IMR-90 (cell line): ENCODE measurements at regions not wholly inside any gene's neighbourhood (a gene's known extent, or its start where the extent isn't known, plus 50 kb on each side); places are given as distances from the start of the nearest gene placed in this dataset.

ENCODE experiments used
- ATAC-seq: fragments of 200-7000 bp; cut with Tn5 transposase; 2 replicates; pipeline ENCODE4 v1.9.1; 2020; ENCODE audit warnings: low read depth, mild to moderate bottlenecking, moderate library complexity
- BruUV-seq: library from RNA; stranded (reverse); fragments of 400-500 nt; replicated peaks from 2 replicates; lab custom pipeline; 2021; lab: Mats Ljungman, UMichigan
- CTCF ChIA-PET: fragments of 300-600 bp; formaldehyde crosslinking; extraction: SDS; loops from one replicate; lab custom pipeline; 2021; ENCODE audit warnings: antibody characterized with exemption; lab: Yijun Ruan, JAX
- POLR2A ChIA-PET: fragments of 300-600 bp; sonication (Branson Sonifier 250); formaldehyde crosslinking; loops from one replicate; lab custom pipeline; 2022; ENCODE audit warnings: antibody characterized with exemption; ENCODE audit not compliant: unreplicated experiment; lab: Charles Lee
- DNase-seq: peaks from one replicate; pipeline ENCODE4 v3.0.0; 2013
- H2AFZ ChIP-seq: replicated peaks from 2 replicates; pipeline ENCODE3; 2013; ENCODE audit warnings: low read length, mild to moderate bottlenecking; ENCODE audit not compliant: poor library complexity
- H2AK5ac ChIP-seq: 2 replicates; pipeline ENCODE4 v1.6.1; 2013; ENCODE audit warnings: low read depth, low read length, inconsistent platforms
- H2AK9ac ChIP-seq: replicated peaks from 2 replicates; pipeline ENCODE3; 2013; ENCODE audit warnings: mild to moderate bottlenecking, low read depth, low read length, moderate library complexity; ENCODE audit not compliant: poor library complexity
- H2BK120ac ChIP-seq: 2 replicates; pipeline ENCODE4 v1.6.1; 2013; ENCODE audit warnings: low read depth, low read length, inconsistent platforms
- H2BK15ac ChIP-seq: 3 replicates; pipeline ENCODE4 v1.6.1; 2013; ENCODE audit warnings: low read depth, low read length, inconsistent platforms
- H2BK20ac ChIP-seq: 2 replicates; pipeline ENCODE4 v1.6.1; 2013; ENCODE audit warnings: low read depth, mild to moderate bottlenecking, inconsistent platforms, low read length, moderate library complexity
- H2BK5ac ChIP-seq: 2 replicates; pipeline ENCODE4 v1.6.1; 2013; ENCODE audit warnings: mild to moderate bottlenecking, low read depth, low read length, inconsistent platforms; ENCODE audit not compliant: poor library complexity, severe bottlenecking
- H3K14ac ChIP-seq: replicated peaks from 2 replicates; pipeline ENCODE4 v1.6.1; 2013; ENCODE audit warnings: low read depth, low read length, inconsistent platforms
- H3K18ac ChIP-seq: 2 replicates; pipeline ENCODE4 v1.6.1; 2013; ENCODE audit warnings: low read depth, low read length, control low read depth
- H3K23ac ChIP-seq: 2 replicates; pipeline ENCODE4 v1.6.1; 2013; ENCODE audit warnings: low read depth, low read length, inconsistent platforms
- H3K27ac ChIP-seq: 2 replicates; pipeline ENCODE4 v1.5.1; 2013; ENCODE audit warnings: mild to moderate bottlenecking, control low read depth, low read length; ENCODE audit not compliant: insufficient read depth
- H3K27me3 ChIP-seq: 2 replicates; pipeline ENCODE4 v1.6.1; 2013; ENCODE audit warnings: low read length; ENCODE audit not compliant: control insufficient read depth, insufficient read depth
- H3K36me3 ChIP-seq: 2 replicates; pipeline ENCODE4 v1.6.1; 2013; ENCODE audit warnings: low read length, mixed read lengths; ENCODE audit not compliant: control insufficient read depth, insufficient read depth
- H3K4ac ChIP-seq: 2 replicates; pipeline ENCODE4 v1.6.1; 2013; ENCODE audit warnings: low read depth, low read length, inconsistent platforms
- H3K4me1 ChIP-seq: 2 replicates; pipeline ENCODE4 v1.6.1; 2013; ENCODE audit warnings: low read length, mixed read lengths; ENCODE audit not compliant: control insufficient read depth, insufficient read depth
- H3K4me2 ChIP-seq: 2 replicates; pipeline ENCODE4 v1.6.1; 2013; ENCODE audit warnings: low read depth, mild to moderate bottlenecking, control low read depth, low read length, moderate library complexity
- H3K4me3 ChIP-seq: 2 replicates; pipeline ENCODE4 v1.5.1; 2013; ENCODE audit warnings: low read depth, mild to moderate bottlenecking, control low read depth, low read length, moderate library complexity; ENCODE audit not compliant: insufficient read depth
- H3K56ac ChIP-seq: 2 replicates; pipeline ENCODE4 v1.6.1; 2013; ENCODE audit warnings: low read length, inconsistent platforms; ENCODE audit not compliant: insufficient read depth; ENCODE audit errors: extremely low read depth
- H3K79me1 ChIP-seq, 2 experiments: 2 replicates each; pipeline ENCODE4 v1.6.1; 2013; ENCODE audit warnings: low read length in 2 of 2, inconsistent platforms in 1 of 2, low read depth in 1 of 2
- H3K9ac ChIP-seq: 2 replicates; pipeline ENCODE4 v1.6.1; 2013; ENCODE audit warnings: low read depth, low read length, control low read depth
- H3K9me1 ChIP-seq: 2 replicates; pipeline ENCODE4 v1.6.1; 2013; ENCODE audit warnings: low read length, inconsistent platforms; ENCODE audit not compliant: insufficient read depth
- H3K9me3 ChIP-seq: 2 replicates; pipeline ENCODE4 v1.6.1; 2013; ENCODE audit warnings: low read length; ENCODE audit not compliant: control insufficient read depth, insufficient read depth
- H4K20me1 ChIP-seq: 2 replicates; pipeline ENCODE4 v1.6.1; 2013; ENCODE audit warnings: low read length, inconsistent platforms; ENCODE audit not compliant: insufficient read depth
- H4K5ac ChIP-seq: 2 replicates; pipeline ENCODE4 v1.6.1; 2013; ENCODE audit warnings: mild to moderate bottlenecking, low read depth, low read length, control low read depth
- H4K8ac ChIP-seq, 2 experiments: 2 replicates each; pipeline ENCODE4 v1.6.1; 2013; ENCODE audit warnings: low read depth in 2 of 2, low read length in 2 of 2, control low read depth in 1 of 2, inconsistent platforms in 1 of 2
- H4K91ac ChIP-seq: 2 replicates; pipeline ENCODE4 v1.6.1; 2013; ENCODE audit warnings: low read depth, low read length, inconsistent platforms; ENCODE audit not compliant: insufficient read depth
- RAD21 ChIP-seq: IDR thresholded peaks from 2 replicates; pipeline ENCODE4 v1.6.1; 2012; ENCODE audit warnings: low read length, improper control_type of control experiment
- RFX5 ChIP-seq: IDR thresholded peaks from 2 replicates; pipeline ENCODE4 v1.8.0; 2012; ENCODE audit warnings: low read depth, mild to moderate bottlenecking, low read length, moderate library complexity
- WGBS, 2 experiments: methylation state at CpG; one replicate each; pipeline versions ENCODE4 v1.1.5 to v1.1.7; 2013; ENCODE audit warnings: missing lambda C conversion rate in 2 of 2; ENCODE audit not compliant: insufficient read length in 1 of 2; ENCODE audit errors: extremely low coverage in 2 of 2; 5-methylcytosine and 5-hydroxymethylcytosine counted together
- dilution Hi-C: fragments of 300-500 bp; cut with HindIII; formaldehyde crosslinking; loops from one replicate; pipeline ENCODE4 v1.14.3; 2018; ENCODE audit warnings: low sequenced_read_pairs; ENCODE audit not compliant: unreplicated experiment
- in situ Hi-C: fragments of 300-500 bp; cut with MboI; formaldehyde crosslinking; loops from 3 replicates; pipeline ENCODE4 v1.14.3; 2019; ENCODE audit warnings: low sequenced_read_pairs, inconsistent platforms, mixed read lengths
- intact Hi-C: fragments of 100-400 bp; cut with micrococcal nuclease; formaldehyde crosslinking; loops from 2 replicates; pipeline ENCODE4 v1.10.0; 2022

GRCh38 chr16:55388131-55388862 lies 64.3 kb downstream of the IRX6 start:
- no peak for ATAC-seq
- BruUV-seq: no TSS peak
- no peak overlapping the region for H4K8ac ChIP-seq

More at GRCh38 chr16:55388131-55388862, 64.3 kb downstream of the IRX6 start:
- Histone ChIP-seq H3K36me3 (no peaks in the 10 kb centered on the region), H3K4ac (no peak overlapping the region), H2AFZ (no peak overlapping the region), H3K4me2 (no peak overlapping the region), H2BK20ac (no peak overlapping the region), H3K9me3 (no peaks in the 10 kb centered on the region), H3K27me3 (no peaks in the 10 kb centered on the region), H2BK120ac (no peak overlapping the region), H3K14ac (no peak overlapping the region), H3K9ac (no peak overlapping the region), H3K79me1 (no peaks in the 10 kb centered on the region), H4K5ac (no peak overlapping the region), H3K27ac (no peak overlapping the region), H2AK9ac (no peak overlapping the region), H3K56ac (no peak overlapping the region), H3K18ac (no peak overlapping the region), H3K4me1 (no peaks in the 10 kb centered on the region), H2BK15ac (no peak overlapping the region), H3K9me1 (no peaks in the 10 kb centered on the region), H2AK5ac (no peak overlapping the region), H3K23ac (no peak overlapping the region), H4K91ac (no peak overlapping the region), H2BK5ac (no peak overlapping the region), H4K20me1 (no peaks in the 10 kb centered on the region), H3K4me3 (no peak overlapping the region)
- TF ChIP-seq RFX5 (no peak), RAD21 (no peak)
- POLR2A ChIA-PET: no interaction called here
- WGBS, 2 experiments: 50% methylated on average over 1 of the region's 5 CpGs; no CpG with 5 or more reads in 1 of the 2 experiments
- CTCF ChIA-PET: no interaction called here
- intact Hi-C loops: no loop called here
- dilution Hi-C loops: no loop called here
- no peak for DNase-seq
- in situ Hi-C loops: no loop called here
